22Rv1 (cell line): ENCODE measurements at regions not wholly inside any gene's neighbourhood (a gene's known extent, or its start where the extent isn't known, plus 50 kb on each side); places are given as distances from the start of the nearest gene placed in this dataset.

Source experiments
- H3K27ac ChIP-seq: fragments of 450-650 bp; 2 replicates; pipeline ENCODE4 v1.5.1; 2017
- CTCF ChIP-seq: fragments of 450-650 bp; IDR thresholded peaks from 2 replicates; pipeline ENCODE4 v1.5.1; 2017; ENCODE audit warnings: mild to moderate bottlenecking
- ZFX ChIP-seq: fragments of 450-650 bp; IDR thresholded peaks from 2 replicates; pipeline ENCODE4 v1.6.1; 2017; ENCODE audit warnings: antibody characterized with exemption, borderline replicate concordance

- TF ChIP-seq CTCF (no peak), ZFX (no peak)
- H3K27ac ChIP-seq = no peak overlapping the region
Measured at GRCh38 chr1:219537223-219537631, 75.7 kb downstream of the ZC3H11B start.

GRCh38 chr1:219536038-219536437, 76.9 kb downstream of the ZC3H11B start:
- TF ChIP-seq CTCF (no peak), ZFX (no peak)
- no peak overlapping the region for H3K27ac ChIP-seq

GRCh38 chr1:219534991-219535390, 77.9 kb downstream of the ZC3H11B start:
- no peak for TF ChIP-seq ZFX
- TF ChIP-seq CTCF = no peak
- no peak overlapping the region for H3K27ac ChIP-seq

GRCh38 chr1:219533280-219533679, 79.6 kb downstream of the ZC3H11B start:
- no peak overlapping the region for H3K27ac ChIP-seq
- no peak for TF ChIP-seq ZFX
- TF ChIP-seq CTCF = no peak

- no peak overlapping the region for H3K27ac ChIP-seq
- TF ChIP-seq CTCF (no peak), ZFX (no peak)
Measured at GRCh38 chr1:219529116-219529515, 83.8 kb downstream of the ZC3H11B start.

- no peak overlapping the region for H3K27ac ChIP-seq
- TF ChIP-seq CTCF (no peak), ZFX (no peak)
Measured at GRCh38 chr1:219528633-219529032, 84.3 kb downstream of the ZC3H11B start.

GRCh38 chr1:219527994-219528393, 84.9 kb downstream of the ZC3H11B start:
- H3K27ac ChIP-seq = no peak overlapping the region

More at GRCh38 chr1:219527994-219528393, 84.9 kb downstream of the ZC3H11B start:
- TF ChIP-seq CTCF (no peak), ZFX (no peak)
